Dermis blood vessel endothelial cell (primary cell): ENCODE measurements at regions not wholly inside any gene's neighbourhood (a gene's known extent, or its start where the extent isn't known, plus 50 kb on each side); places are given as distances from the start of the nearest gene placed in this dataset.
A peak's percentile ranks its signal among the peaks of the same experiment; 100 is the strongest.

Experiments
- DNase-seq: peaks from one replicate; pipeline ENCODE4 v3.0.0; 2010

- DNase-seq = no peak
These were observed 793.0 kb upstream of the FANCL start for GRCh38 chr2:59034106-59034505.

GRCh38 chr2:59033661-59034060 lies 792.5 kb upstream of the FANCL start:
- no peak for DNase-seq

GRCh38 chr2:59032499-59032898 lies 791.4 kb upstream of the FANCL start:
- no peak for DNase-seq

- no peak for DNase-seq
These were observed 787.9 kb upstream of the FANCL start for GRCh38 chr2:59029058-59029457.

GRCh38 chr2:59027320-59027719 lies 786.2 kb upstream of the FANCL start:
- DNase-seq = no peak

- DNase-seq = peak; percentile 7
These were observed 784.1 kb upstream of the FANCL start for GRCh38 chr2:59025157-59025757.

- no peak for DNase-seq
These were observed 780.7 kb upstream of the FANCL start for GRCh38 chr2:59021786-59022185.

GRCh38 chr2:59019566-59020159 lies 778.5 kb upstream of the FANCL start:
- no peak for DNase-seq

- no peak for DNase-seq
These were observed 777.6 kb upstream of the FANCL start for GRCh38 chr2:59018737-59019136.

GRCh38 chr2:59015027-59015426 lies 773.9 kb upstream of the FANCL start:
- no peak for DNase-seq

- no peak for DNase-seq
These were observed 771.8 kb upstream of the FANCL start for GRCh38 chr2:59012971-59013370.

GRCh38 chr2:59012234-59012633 lies 771.1 kb upstream of the FANCL start:
- DNase-seq = no peak

- DNase-seq = no peak
These were observed 767.8 kb upstream of the FANCL start for GRCh38 chr2:59008950-59009349.

- no peak for DNase-seq
These were observed 764.9 kb upstream of the FANCL start for GRCh38 chr2:59005836-59006615.

GRCh38 chr2:59004621-59005020 lies 763.5 kb upstream of the FANCL start:
- no peak for DNase-seq

GRCh38 chr2:59000796-59001195 lies 759.7 kb upstream of the FANCL start:
- no peak for DNase-seq

- DNase-seq = no peak
These were observed 751.1 kb upstream of the FANCL start for GRCh38 chr2:58992062-58992706.

GRCh38 chr2:58991357-58991756 lies 750.2 kb upstream of the FANCL start:
- no peak for DNase-seq

- DNase-seq = no peak
These were observed 744.4 kb upstream of the FANCL start for GRCh38 chr2:58985541-58985940.

- no peak for DNase-seq
These were observed 743.6 kb upstream of the FANCL start for GRCh38 chr2:58984731-58985130.

GRCh38 chr2:58983111-58983510 lies 742.0 kb upstream of the FANCL start:
- DNase-seq = no peak

GRCh38 chr2:58981237-58981636 lies 740.1 kb upstream of the FANCL start:
- DNase-seq = no peak

- no peak for DNase-seq
These were observed 735.4 kb upstream of the FANCL start for GRCh38 chr2:58976375-58977071.
